Dedifferentiated amniotic fluid mesenchymal stem cell (primary cell): ENCODE measurements at regions not wholly inside any gene's neighbourhood (a gene's known extent, or its start where the extent isn't known, plus 50 kb on each side); places are given as distances from the start of the nearest gene placed in this dataset.

ENCODE experiments used
- DNase-seq: peaks from one replicate; pipeline ENCODE4 v3.0.0-alpha.2; 2016; ENCODE audit errors: extremely low spot score

GRCh38 chr5:117945258-117945657, 1043.1 kb downstream of the DTWD2 start:
- DNase-seq = no peak

- no peak for DNase-seq
Observed at GRCh38 chr5:117943541-117943940, 1044.8 kb downstream of the DTWD2 start.

- DNase-seq = no peak
Observed at GRCh38 chr5:117942861-117943519, 1045.4 kb downstream of the DTWD2 start.

GRCh38 chr5:117893211-117893610, 1095.1 kb downstream of the DTWD2 start:
- DNase-seq = no peak

GRCh38 chr5:117892360-117892759, 1096.0 kb downstream of the DTWD2 start:
- DNase-seq = no peak

GRCh38 chr5:117889596-117889995, 1098.8 kb downstream of the DTWD2 start:
- peak; percentile 70 for DNase-seq

- DNase-seq = no peak
Observed at GRCh38 chr5:117888688-117889087, 1099.7 kb downstream of the DTWD2 start.

- no peak for DNase-seq
Observed at GRCh38 chr5:117881426-117882230, 1106.7 kb downstream of the DTWD2 start.

- DNase-seq = no peak
Observed at GRCh38 chr5:117880932-117881331, 1107.4 kb downstream of the DTWD2 start.

GRCh38 chr5:117877731-117878130, 1110.6 kb downstream of the DTWD2 start:
- no peak for DNase-seq

GRCh38 chr5:117872798-117873368, 1115.5 kb downstream of the DTWD2 start:
- no peak for DNase-seq

GRCh38 chr5:117869596-117869995, 1118.8 kb downstream of the DTWD2 start:
- DNase-seq = no peak

- no peak for DNase-seq
Observed at GRCh38 chr5:117863586-117864296, 1124.6 kb downstream of the DTWD2 start.

- no peak for DNase-seq
Observed at GRCh38 chr5:117860550-117860949, 1127.8 kb downstream of the DTWD2 start.

- DNase-seq = no peak
Observed at GRCh38 chr5:117859176-117859575, 1129.2 kb downstream of the DTWD2 start.

GRCh38 chr5:117856713-117857112, 1131.6 kb downstream of the DTWD2 start:
- DNase-seq = no peak

GRCh38 chr5:117837786-117838185, 1150.6 kb downstream of the DTWD2 start:
- no peak for DNase-seq

- DNase-seq = no peak
Observed at GRCh38 chr5:117833691-117834090, 1154.7 kb downstream of the DTWD2 start.

GRCh38 chr5:117829646-117830045, 1158.7 kb downstream of the DTWD2 start:
- DNase-seq = no peak

- DNase-seq = no peak
Observed at GRCh38 chr5:117813850-117814249, 1174.5 kb downstream of the DTWD2 start.

GRCh38 chr5:117812861-117813260, 1175.5 kb downstream of the DTWD2 start:
- DNase-seq = no peak

GRCh38 chr5:117809251-117809650, 1179.1 kb downstream of the DTWD2 start:
- no peak for DNase-seq
